SW480 (cell line): ENCODE measurements at regions not wholly inside any gene's neighbourhood (a gene's known extent, or its start where the extent isn't known, plus 50 kb on each side); places are given as distances from the start of the nearest gene placed in this dataset.

Experiments used
- DNase-seq: peaks from one replicate; pipeline ENCODE4 v3.0.0-alpha.2; 2016; ENCODE audit warnings: low spot score

- no peak for DNase-seq
Observed at GRCh38 chr4:136283977-136284376, 1248.3 kb downstream of the PCDH18 start.

GRCh38 chr4:136281889-136282288 is 1250.4 kb downstream of the PCDH18 start:
- no peak for DNase-seq

- no peak for DNase-seq
Observed at GRCh38 chr4:136281307-136281706, 1251.0 kb downstream of the PCDH18 start.

- no peak for DNase-seq
Observed at GRCh38 chr4:136277741-136278140, 1254.6 kb downstream of the PCDH18 start.

GRCh38 chr4:136246876-136247275 is 1285.4 kb downstream of the PCDH18 start:
- no peak for DNase-seq

- DNase-seq = no peak
Observed at GRCh38 chr4:136241221-136241986, 1290.9 kb downstream of the PCDH18 start.

- no peak for DNase-seq
Observed at GRCh38 chr4:136227315-136227714, 1305.0 kb downstream of the PCDH18 start.

- DNase-seq = no peak
Observed at GRCh38 chr4:136219592-136220125, 1312.6 kb downstream of the PCDH18 start.

GRCh38 chr4:136203199-136203598 is 1329.1 kb downstream of the PCDH18 start:
- no peak for DNase-seq

GRCh38 chr4:136198358-136198757 is 1333.9 kb downstream of the PCDH18 start:
- no peak for DNase-seq

GRCh38 chr4:136194962-136195361 is 1337.3 kb downstream of the PCDH18 start:
- DNase-seq = no peak

- DNase-seq = no peak
Observed at GRCh38 chr4:136186650-136187049, 1345.6 kb downstream of the PCDH18 start.

GRCh38 chr4:136183513-136183912 is 1348.8 kb downstream of the PCDH18 start:
- no peak for DNase-seq

GRCh38 chr4:136156947-136157346 is 1375.3 kb downstream of the PCDH18 start:
- DNase-seq = no peak

GRCh38 chr4:136150046-136150445 is 1382.2 kb downstream of the PCDH18 start:
- no peak for DNase-seq

- no peak for DNase-seq
Observed at GRCh38 chr4:136136601-136137000, 1395.7 kb downstream of the PCDH18 start.

- no peak for DNase-seq
Observed at GRCh38 chr4:136124251-136124745, 1408.0 kb downstream of the PCDH18 start.

GRCh38 chr4:136121426-136121825 is 1410.9 kb downstream of the PCDH18 start:
- no peak for DNase-seq

- DNase-seq = no peak
Observed at GRCh38 chr4:136113921-136114320, 1418.4 kb downstream of the PCDH18 start.

- DNase-seq = no peak
Observed at GRCh38 chr4:136112116-136112515, 1420.2 kb downstream of the PCDH18 start.

- DNase-seq = no peak
Observed at GRCh38 chr4:136106753-136107152, 1425.5 kb downstream of the PCDH18 start.

- DNase-seq = no peak
Observed at GRCh38 chr4:136103616-136104015, 1428.7 kb downstream of the PCDH18 start.

GRCh38 chr4:136097676-136098075 is 1434.6 kb downstream of the PCDH18 start:
- DNase-seq = no peak
